NOMO-1 treated with DMSO at 0.1 percent for 48 hours (cell line): ENCODE measurements at regions not wholly inside any gene's neighbourhood (a gene's known extent, or its start where the extent isn't known, plus 50 kb on each side); places are given as distances from the start of the nearest gene placed in this dataset.
"Not testable (repeated sequence)": the region's sequence is repeated elsewhere in the genome, so short reads cannot be mapped to it uniquely, and the experiment has no call there.

ENCODE experiments used
- DNase-seq: peaks from one replicate; lab custom pipeline; 2025; ENCODE audit not compliant: unreplicated experiment; lab: John Stamatoyannopoulos, UW

- not testable (repeated sequence) for DNase-seq
These were observed 144.2 kb upstream of the XIRP2 start for GRCh38 chr2:166744117-166744516.

- not testable (repeated sequence) for DNase-seq
These were observed 144.8 kb upstream of the XIRP2 start for GRCh38 chr2:166743482-166743881.

- peak; percentile 91 for DNase-seq
These were observed 161.2 kb upstream of the XIRP2 start for GRCh38 chr2:166727095-166727494.

GRCh38 chr2:166725927-166726924 is 162.1 kb upstream of the XIRP2 start:
- DNase-seq = no peak

GRCh38 chr2:166716968-166717367 is 171.3 kb upstream of the XIRP2 start:
- DNase-seq = no peak

GRCh38 chr2:166700079-166700478 is 188.2 kb upstream of the XIRP2 start:
- DNase-seq = no peak

- DNase-seq = no peak
These were observed 193.1 kb upstream of the XIRP2 start for GRCh38 chr2:166695154-166695553.

- DNase-seq = not testable (repeated sequence)
These were observed 192.0 kb upstream of the SCN7A start for GRCh38 chr2:166686057-166686456.

- DNase-seq = no peak
These were observed 183.9 kb upstream of the SCN7A start for GRCh38 chr2:166677996-166678395.

GRCh38 chr2:166676716-166677115 is 182.7 kb upstream of the SCN7A start:
- DNase-seq = no peak

- DNase-seq = no peak
These were observed 181.5 kb upstream of the SCN7A start for GRCh38 chr2:166675553-166675952.

- DNase-seq = no peak
These were observed 179.9 kb upstream of the SCN7A start for GRCh38 chr2:166673986-166674385.

- no peak for DNase-seq
These were observed 177.8 kb upstream of the SCN7A start for GRCh38 chr2:166671801-166672200.

GRCh38 chr2:166671235-166671634 is 177.2 kb upstream of the SCN7A start:
- no peak for DNase-seq

GRCh38 chr2:166665991-166666940 is 172.2 kb upstream of the SCN7A start:
- no peak for DNase-seq

- DNase-seq = no peak
These were observed 167.8 kb upstream of the SCN7A start for GRCh38 chr2:166661824-166662223.

GRCh38 chr2:166661391-166661790 is 167.3 kb upstream of the SCN7A start:
- no peak for DNase-seq

- DNase-seq = no peak
These were observed 164.9 kb upstream of the SCN7A start for GRCh38 chr2:166658901-166659300.

- no peak for DNase-seq
These were observed 159.2 kb upstream of the SCN7A start for GRCh38 chr2:166653185-166653813.

- DNase-seq = no peak
These were observed 157.9 kb upstream of the SCN7A start for GRCh38 chr2:166651991-166652390.

GRCh38 chr2:166651080-166651675 is 157.1 kb upstream of the SCN7A start:
- no peak for DNase-seq
